ENCODE measurements at regions not wholly inside any gene's neighbourhood (a gene's known extent, or its start where the extent isn't known, plus 50 kb on each side); places are given as distances from the start of the nearest gene placed in this dataset.

- Histone ChIP-seq H3K4me1 (peaks cover 0 to 24% (median 2%) of the 10 kb centered on the region in 12 donors), H3K36me3 (no peaks in the 10 kb centered on the region), H3K27me3 (no peaks in the 10 kb centered on the region), H3K9me3 (peaks cover 0 to 3% (median 0%) of the 10 kb centered on the region in 12 donors), H3K27ac (no peak overlapping the region), H3K4me3 (no peak overlapping the region)
- ATAC-seq = peak; percentile 37 to 70 (median 58)
- peak in 4 of 5 donors; percentile 12 to 51 (median 37) for DNase-seq
- WGBS, 4 donors = 52 to 64% (median 60%) methylated on average over 4 of the region's 4 CpGs
- no peak for TF ChIP-seq CTCF (IDR thresholded peaks at IDR 0.05)
- no peak for TF ChIP-seq POLR2A (IDR thresholded peaks at IDR 0.05)
- intact Hi-C loops (cut with DNase I) = no loop called here
Measured at GRCh38 chr5:128764601-128765310, 200.5 kb upstream of the SLC27A6 start.

- Histone ChIP-seq H3K27ac (no peak overlapping the region), H3K4me3 (no peak overlapping the region), H3K27me3 (no peaks in the 10 kb centered on the region), H3K9me3 (no peaks in the 10 kb centered on the region), H3K4me1 (peaks cover 0 to 24% (median 2%) of the 10 kb centered on the region in 12 donors), H3K36me3 (no peaks in the 10 kb centered on the region)
- ATAC-seq (no peak), DNase-seq (no peak)
- 94 to 97% (median 95%) methylated on average over 3 of the region's 3 CpGs for WGBS, 4 donors
- TF ChIP-seq CTCF (IDR thresholded peaks at IDR 0.05) (no peak), POLR2A (IDR thresholded peaks at IDR 0.05) (no peak)
- intact Hi-C loops (cut with DNase I) = no loop called here
Measured at GRCh38 chr5:128765448-128766061, 199.7 kb upstream of the SLC27A6 start.

GRCh38 chr5:128766406-128766805, 198.9 kb upstream of the SLC27A6 start:
- 75 to 82% (median 77%) methylated on average over 2 of the region's 2 CpGs for WGBS, 4 donors
- Histone ChIP-seq H3K9me3 (no peaks in the 10 kb centered on the region), H3K36me3 (no peaks in the 10 kb centered on the region), H3K4me3 (no peak overlapping the region), H3K27ac (no peak overlapping the region), H3K4me1 (peaks cover 0 to 24% (median 2%) of the 10 kb centered on the region in 12 donors), H3K27me3 (no peaks in the 10 kb centered on the region)
- TF ChIP-seq POLR2A (IDR thresholded peaks at IDR 0.05) = no peak
- TF ChIP-seq CTCF (IDR thresholded peaks at IDR 0.05) = no peak
- ATAC-seq (no peak), DNase-seq (no peak)
- intact Hi-C loops (cut with DNase I) = no loop called here

- no peak overlapping the region for H3K27ac ChIP-seq
- H3K27me3 ChIP-seq = no peaks in the 10 kb centered on the region
- intact Hi-C loops (cut with DNase I) = no loop called here
- TF ChIP-seq CTCF (IDR thresholded peaks at IDR 0.05) (no peak), POLR2A (IDR thresholded peaks at IDR 0.05) (no peak)
- no peaks in the 10 kb centered on the region for H3K9me3 ChIP-seq
- H3K4me3 ChIP-seq = no peak overlapping the region
- no peaks in the 10 kb centered on the region for H3K36me3 ChIP-seq
- H3K4me1 ChIP-seq = peaks cover 0 to 3% (median 0%) of the 10 kb centered on the region in 12 donors
- DNase-seq (no peak), ATAC-seq (no peak)
- WGBS, 4 donors = 47 to 57% (median 53%) methylated on average over 2 of the region's 2 CpGs
Measured at GRCh38 chr5:128770907-128771306, 194.4 kb upstream of the SLC27A6 start.

All from heart left ventricle (tissue), 16 donors.